HG03460 (cell line): ENCODE measurements at regions not wholly inside any gene's neighbourhood (a gene's known extent, or its start where the extent isn't known, plus 50 kb on each side); places are given as distances from the start of the nearest gene placed in this dataset.

ENCODE experiments used
- ATAC-seq: cut with Tn5 transposase; IDR thresholded peaks from one replicate; pipeline ENCODE4 v1.9.1; 2021; ENCODE audit not compliant: unreplicated experiment

DNA sequence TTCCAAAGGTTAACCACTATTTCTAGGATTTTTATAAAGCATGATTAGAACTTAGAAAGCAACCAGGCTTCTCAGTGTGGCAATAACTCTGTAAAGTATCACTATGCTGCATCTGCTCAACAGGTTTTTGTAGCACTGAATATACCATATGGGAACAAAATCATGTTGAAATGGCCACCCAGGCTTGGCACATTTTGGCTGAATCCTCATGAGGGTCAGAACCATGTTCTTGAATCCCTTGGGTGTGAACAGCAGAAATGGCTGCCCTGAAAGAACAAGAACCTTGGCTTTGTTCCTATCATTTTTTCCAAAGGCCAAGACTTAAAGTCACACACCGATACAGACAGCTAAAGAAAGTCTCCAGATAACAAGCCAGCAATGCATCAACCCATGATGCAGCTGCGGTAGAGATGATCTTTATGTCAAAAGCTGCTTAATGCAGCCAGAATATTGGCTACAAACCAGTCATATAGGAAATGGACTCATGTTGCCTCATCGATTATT, 283.0 kb upstream of the NOX3 start:
- no peak for ATAC-seq

- ATAC-seq: no peak
These were observed 261.7 kb upstream of the NOX3 start for GRCh38 chr6:155717374-155717773.

GRCh38 chr6:155710704-155711103, 255.1 kb upstream of the NOX3 start:
- ATAC-seq: no peak

DNA sequence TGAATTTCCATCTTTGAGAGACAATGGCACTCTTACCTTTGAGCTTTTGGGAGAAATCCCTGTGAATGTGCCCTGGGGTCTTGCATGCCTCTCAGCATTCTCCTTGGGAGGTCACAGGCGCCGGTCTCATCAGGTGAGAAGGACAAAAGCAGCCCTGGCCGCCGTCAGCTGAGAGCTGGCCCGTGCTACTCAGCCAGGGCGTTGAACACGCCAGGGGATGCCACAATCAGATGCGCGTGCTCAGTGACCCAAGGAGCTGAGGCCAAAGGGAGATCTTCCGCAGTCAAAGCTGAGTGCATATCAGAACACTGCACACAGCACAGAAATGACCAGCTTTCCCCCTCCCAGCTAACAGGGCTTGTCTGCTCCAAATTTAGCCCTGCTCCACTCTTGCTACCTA, 253.6 kb upstream of the NOX3 start:
- no peak for ATAC-seq

DNA sequence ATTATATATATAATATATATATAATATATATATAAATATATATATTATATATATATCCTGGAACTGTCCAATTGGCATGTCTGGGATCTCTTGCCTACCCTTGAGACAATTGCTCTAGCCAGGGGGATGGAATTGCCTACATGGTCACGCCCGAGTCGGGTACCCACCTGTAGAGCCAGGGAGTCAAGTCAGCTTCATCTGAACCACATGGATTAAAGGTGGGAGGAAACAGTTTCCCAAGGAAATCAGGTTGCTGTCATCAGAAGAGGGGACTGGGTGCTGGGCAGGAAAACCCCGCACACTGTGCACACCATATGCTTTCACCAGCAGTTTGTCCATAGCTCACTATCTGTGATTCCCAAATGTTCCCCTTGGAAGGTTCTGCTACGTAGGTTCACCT, 252.5 kb upstream of the NOX3 start:
- ATAC-seq: no peak

DNA sequence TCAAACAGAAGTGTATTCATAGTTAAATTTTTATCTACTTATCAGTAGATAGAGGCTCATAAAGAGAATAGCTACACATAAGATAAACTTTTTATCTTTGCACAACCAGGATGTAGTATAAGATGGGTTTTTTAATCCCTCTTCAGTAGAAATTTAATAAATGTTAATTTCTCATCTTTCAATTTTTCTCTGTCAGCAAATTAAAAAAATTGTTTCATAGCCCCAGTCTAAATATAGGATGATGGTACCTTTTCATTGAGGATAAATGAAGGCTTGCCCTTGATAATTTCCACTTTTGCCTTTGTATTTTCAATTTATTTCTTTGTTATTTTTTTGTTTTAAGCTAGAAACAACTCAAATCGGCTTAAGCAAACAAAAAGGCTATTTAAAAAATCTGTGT, 251.2 kb upstream of the NOX3 start:
- ATAC-seq: no peak

DNA sequence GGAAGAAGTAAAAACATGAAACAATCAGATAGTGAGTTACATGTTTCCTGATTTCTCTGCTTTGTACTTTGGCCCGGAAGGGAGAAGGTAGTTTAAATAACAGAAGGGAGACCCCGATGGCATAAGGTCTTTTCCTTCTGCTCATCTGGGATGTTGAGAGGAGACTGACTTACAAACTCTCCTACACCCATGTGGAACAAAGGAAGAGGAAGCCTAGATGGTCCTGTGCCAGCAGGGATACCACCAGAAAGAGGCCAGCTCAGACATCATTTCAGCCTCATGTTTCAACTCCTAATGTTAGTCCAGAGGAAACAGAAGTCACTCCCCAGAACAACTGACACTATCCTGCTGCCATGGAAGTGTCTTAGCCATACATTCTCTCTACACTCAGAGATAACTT, 250.7 kb upstream of the NOX3 start:
- ATAC-seq: no peak

DNA sequence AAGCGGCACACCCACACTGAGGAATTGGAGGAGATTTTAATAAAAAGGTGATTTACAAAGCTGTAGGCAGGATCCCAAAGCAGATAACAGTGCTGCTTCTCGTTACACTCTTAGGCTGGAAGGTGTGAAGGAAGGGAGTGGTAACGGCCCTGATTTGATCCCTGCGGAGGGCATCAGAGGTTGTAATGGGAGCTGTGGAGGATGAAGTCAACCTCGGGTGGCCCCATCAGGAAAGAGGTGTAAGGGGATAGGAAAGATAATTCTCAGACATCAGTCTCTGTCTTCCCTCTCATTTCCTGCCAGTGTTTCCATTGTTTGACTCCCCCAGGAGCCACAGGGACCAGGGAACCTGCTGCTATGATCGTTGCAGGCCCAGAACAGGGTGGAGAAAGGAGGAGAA, 245.7 kb upstream of the NOX3 start:
- ATAC-seq: no peak

DNA sequence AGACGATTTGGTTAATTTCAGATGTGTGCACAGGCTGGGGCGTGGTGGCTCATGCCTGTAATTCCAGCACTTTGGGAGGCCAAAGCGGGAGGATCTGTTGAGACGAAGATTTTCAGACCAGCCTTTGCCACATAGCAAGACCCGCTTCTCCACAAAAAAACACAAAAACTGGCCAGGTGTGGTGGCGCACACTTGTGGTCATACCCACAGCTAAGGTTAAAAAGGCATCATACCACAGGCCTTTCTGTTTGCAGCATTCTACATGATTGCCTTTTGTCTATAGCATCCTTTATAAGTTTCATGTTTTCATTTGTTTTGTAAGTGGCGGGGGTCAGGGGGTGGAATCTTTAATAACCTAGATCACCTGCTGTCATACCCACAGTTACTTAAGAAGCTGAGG, 239.9 kb upstream of the NOX3 start:
- ATAC-seq: no peak

GRCh38 chr6:155694419-155694790, 238.8 kb upstream of the NOX3 start:
- ATAC-seq: no peak

DNA sequence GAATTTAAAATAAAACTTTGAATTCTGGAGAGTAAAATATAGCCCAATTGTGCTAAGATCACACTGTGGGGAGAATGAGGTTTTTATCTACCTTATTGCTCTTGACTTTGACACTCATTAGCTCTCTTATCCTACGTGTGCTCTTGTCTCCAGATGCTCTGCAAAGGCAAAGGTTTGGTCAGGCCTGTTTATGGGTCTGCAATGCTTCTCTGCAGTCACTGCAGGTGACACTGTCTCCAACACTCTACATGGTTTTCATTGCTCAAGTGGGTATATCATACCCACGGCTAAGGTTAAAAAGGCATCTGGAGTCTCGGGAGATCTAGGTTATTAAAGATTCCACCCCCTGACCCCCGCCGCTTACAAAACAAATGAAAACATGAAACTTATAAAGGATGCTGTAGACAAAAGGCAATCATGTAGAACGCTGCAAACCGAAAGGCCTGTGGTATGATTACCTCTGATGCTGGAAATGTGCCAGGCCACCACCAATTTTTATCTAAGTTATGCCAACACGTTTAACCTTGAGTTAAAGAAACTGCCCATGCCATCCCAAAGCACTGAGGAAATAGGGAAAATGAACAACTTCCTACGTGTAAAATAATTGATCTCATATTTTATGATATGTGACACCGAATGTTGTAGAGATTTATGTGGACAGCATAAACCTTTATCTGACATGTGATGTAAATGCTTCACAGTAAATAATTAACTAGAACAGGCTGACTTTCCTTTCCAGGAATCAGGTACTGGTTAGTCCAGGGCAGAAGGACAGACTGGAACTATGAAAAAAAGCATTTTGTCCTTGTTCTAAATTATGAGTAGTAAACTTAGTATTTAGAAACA, 238.2 kb upstream of the NOX3 start:
- ATAC-seq: no peak

- ATAC-seq: no peak
These were observed 235.2 kb upstream of the NOX3 start for GRCh38 chr6:155690820-155691219.

DNA sequence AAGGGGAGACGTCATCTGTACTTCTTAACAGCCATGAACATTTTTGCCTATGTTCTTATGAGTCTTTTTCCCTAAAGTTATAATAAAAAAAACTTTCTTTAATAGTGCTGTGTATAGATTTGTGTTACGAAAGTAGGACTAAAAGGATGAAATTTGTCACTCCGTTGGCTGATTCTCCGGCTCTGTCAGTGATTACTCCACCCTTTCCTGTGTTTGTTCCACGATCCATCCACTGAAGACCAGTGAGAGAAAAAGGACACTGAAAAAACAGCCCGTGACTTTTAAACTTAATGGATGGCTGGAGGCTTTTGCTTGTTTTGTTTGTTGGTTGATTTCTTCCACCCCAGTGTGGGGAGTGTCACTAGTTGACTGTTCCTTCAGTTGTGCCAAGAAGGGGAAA, 232.0 kb upstream of the NOX3 start:
- no peak for ATAC-seq

DNA sequence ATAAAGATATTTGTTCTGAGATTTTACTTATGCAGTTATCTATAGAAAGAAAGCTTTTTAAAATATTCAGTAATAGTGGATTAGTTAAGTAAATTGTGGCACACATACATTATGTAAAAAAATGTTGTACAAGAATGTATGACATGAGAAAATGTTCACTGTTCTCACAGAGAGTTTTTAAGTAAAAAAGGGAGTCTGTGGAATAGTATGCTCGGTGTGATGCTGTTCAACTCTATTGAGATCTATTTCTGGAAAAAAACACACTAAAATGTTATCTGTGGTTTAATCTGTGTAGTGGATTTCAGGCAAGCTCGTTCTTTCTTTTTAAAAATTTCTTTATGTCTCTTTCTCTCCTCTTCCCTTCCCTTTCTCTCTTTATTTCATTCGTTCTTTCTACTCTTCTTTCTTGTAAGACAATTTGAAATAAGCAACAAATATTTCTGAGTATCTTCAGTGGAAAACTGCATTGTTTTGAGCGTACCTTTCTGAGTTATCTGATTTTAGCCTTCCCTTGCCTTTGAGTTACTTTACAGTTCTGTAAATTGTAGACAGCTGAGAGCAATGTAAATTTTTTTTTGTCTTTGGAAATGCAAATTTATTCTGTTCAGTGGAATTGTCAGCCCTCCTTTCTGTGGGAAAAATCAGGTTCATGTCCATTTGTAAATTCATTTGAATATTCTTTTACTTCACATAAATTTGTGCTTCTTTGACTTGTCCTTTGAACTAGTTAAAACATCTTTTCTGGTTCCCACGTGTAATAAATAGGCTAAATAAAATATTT, 229.0 kb upstream of the NOX3 start:
- ATAC-seq: no peak

DNA sequence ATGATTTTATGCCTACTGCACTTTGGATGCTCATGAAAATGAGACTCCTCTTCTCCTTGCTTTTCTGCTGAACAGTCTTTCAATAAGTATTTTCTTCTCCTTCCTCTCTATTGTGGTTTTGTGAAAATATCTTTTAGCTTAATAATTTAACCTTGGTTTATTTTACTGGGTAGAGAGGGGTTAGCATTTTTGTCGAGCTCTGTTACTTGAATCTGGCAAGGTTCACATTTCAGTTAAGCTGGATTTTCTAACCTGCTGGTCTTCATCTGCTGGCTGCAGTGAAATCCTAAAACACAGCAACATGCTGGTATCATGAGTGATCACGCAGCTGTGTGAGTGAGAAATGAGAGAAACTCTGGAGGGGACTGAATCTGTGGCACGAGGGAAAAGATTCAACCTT, 222.7 kb upstream of the NOX3 start:
- ATAC-seq: no peak

- ATAC-seq: no peak
These were observed 220.7 kb upstream of the NOX3 start for GRCh38 chr6:155676346-155676745.

GRCh38 chr6:155670655-155671054, 215.0 kb upstream of the NOX3 start:
- ATAC-seq: no peak

GRCh38 chr6:155660251-155660977, 204.8 kb upstream of the NOX3 start:
- ATAC-seq: no peak

DNA sequence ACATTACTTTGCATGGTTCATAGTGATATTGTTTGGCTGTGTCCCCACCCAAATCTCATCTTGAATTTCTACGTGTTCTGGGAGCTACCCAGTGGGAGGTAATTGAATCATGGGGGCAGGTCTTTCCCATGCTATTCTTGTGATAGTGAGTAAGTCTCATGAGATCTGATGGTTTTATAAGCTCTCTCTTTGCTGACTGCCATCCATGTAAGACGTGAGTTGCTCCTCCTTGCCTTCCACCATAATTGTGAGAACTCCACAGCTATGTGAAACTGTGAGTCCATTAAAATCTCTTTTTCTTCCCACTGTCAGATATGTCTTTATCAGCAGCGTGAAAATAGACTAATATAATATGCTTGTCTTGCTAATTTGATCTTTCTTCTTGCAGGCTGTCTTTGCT, 200.4 kb upstream of the NOX3 start:
- ATAC-seq: no peak

DNA sequence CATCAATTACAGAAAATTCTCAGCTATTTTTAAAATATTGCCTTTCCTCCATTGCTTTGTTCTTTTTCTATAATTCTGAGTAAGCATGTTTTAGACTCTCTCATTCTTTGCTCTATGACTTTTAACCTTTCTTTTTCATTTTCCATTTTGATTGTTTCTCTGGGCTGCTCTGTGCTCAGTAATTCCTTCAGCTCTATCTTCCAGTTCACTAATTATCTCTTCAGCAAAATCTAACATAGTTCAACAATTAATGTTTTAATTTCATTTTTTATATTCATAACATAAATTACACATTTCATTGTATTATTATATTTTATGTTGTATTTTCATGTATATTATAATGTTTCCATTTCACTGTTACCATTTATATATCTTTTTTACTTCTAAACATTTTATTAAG, 198.8 kb upstream of the NOX3 start:
- ATAC-seq: no peak

DNA sequence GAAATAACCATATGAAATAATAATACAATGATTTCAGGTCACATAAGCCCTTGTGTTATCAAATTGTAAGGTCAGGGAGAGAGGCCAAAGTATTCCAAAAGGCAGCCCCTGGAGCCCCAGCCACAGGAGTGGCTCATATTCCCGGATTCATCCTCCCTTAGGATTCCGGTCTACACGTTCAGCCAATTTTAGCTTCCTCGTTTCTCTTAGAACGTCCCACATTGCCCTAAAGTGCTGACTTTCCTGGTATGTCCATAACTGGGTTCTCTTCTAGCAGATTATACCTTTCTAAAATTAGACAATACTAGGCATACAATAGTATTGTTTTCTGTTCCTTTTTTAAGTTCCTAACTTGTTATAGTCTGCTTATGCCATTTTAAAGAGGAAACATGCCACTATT, 192.7 kb upstream of the NOX3 start:
- ATAC-seq: no peak

GRCh38 chr6:155647354-155647753, 191.7 kb upstream of the NOX3 start:
- no peak for ATAC-seq
